Activated CD4-positive, alpha-beta T cell treated with anti-CD3 and anti-CD28 coated beads, Interleukin-2, amount 10 ng/mL, durations not matched to agents 7 days and 5 days (primary cell): ENCODE measurements at regions not wholly inside any gene's neighbourhood (a gene's known extent, or its start where the extent isn't known, plus 50 kb on each side); places are given as distances from the start of the nearest gene placed in this dataset.

Source experiments
- CTCF ChIA-PET: fragments of 350-600 bp; sonication (Branson Sonifier 250); formaldehyde crosslinking; loops from one replicate; lab custom pipeline; 2021; ENCODE audit warnings: antibody characterized with exemption; lab: Charles Lee
- POLR2A ChIA-PET: fragments of 350-600 bp; sonication (Branson Sonifier 250); formaldehyde crosslinking; loops from one replicate; lab custom pipeline; 2021; ENCODE audit warnings: antibody characterized with exemption; lab: Charles Lee
- DNase-seq: peaks from one replicate; pipeline ENCODE4 v3.0.0-alpha.2; 2020
- H3K27ac Mint-ChIP-seq: one replicate; pipeline ENCODE4 v1.8.0; 2021; ENCODE audit warnings: mild to moderate bottlenecking, moderate library complexity, mixed read lengths
- H3K27me3 Mint-ChIP-seq: one replicate; pipeline ENCODE4 v1.8.0; 2021; ENCODE audit warnings: mixed read lengths
- H3K36me3 Mint-ChIP-seq: one replicate; pipeline ENCODE4 v1.8.0; 2021; ENCODE audit warnings: low read depth, mixed read lengths
- H3K4me1 Mint-ChIP-seq: one replicate; pipeline ENCODE4 v1.8.0; 2021; ENCODE audit warnings: mixed read lengths
- H3K4me3 Mint-ChIP-seq: one replicate; pipeline ENCODE4 v1.8.0; 2021; ENCODE audit warnings: mild to moderate bottlenecking, moderate library complexity, mixed read lengths
- H3K9me3 Mint-ChIP-seq: one replicate; pipeline ENCODE4 v1.8.0; 2021; ENCODE audit warnings: mixed read lengths

GRCh38 chr2:56912490-56912889 lies 728.7 kb downstream of the CCDC85A start:
- Mint-ChIP-seq H3K4me1 (no peaks in the 10 kb centered on the region), H3K27ac (no peak overlapping the region), H3K4me3 (no peak overlapping the region), H3K27me3 (no peaks in the 10 kb centered on the region), H3K9me3 (peaks cover 17% of the 10 kb centered on the region), H3K36me3 (no peaks in the 10 kb centered on the region)
- DNase-seq, result no peak
- CTCF ChIA-PET, result no interaction called here
- POLR2A ChIA-PET, result no interaction called here

GRCh38 chr2:56918790-56919189 lies 735.0 kb downstream of the CCDC85A start:
- Mint-ChIP-seq H3K27ac (no peak overlapping the region), H3K4me1 (no peaks in the 10 kb centered on the region), H3K27me3 (no peaks in the 10 kb centered on the region), H3K9me3 (peaks cover 18% of the 10 kb centered on the region), H3K36me3 (no peaks in the 10 kb centered on the region), H3K4me3 (no peak overlapping the region)
- ChIA-PET POLR2A (no interaction called here), CTCF (no interaction called here)
- DNase-seq, result no peak

GRCh38 chr2:56933976-56934375 lies 750.2 kb downstream of the CCDC85A start:
- Mint-ChIP-seq H3K9me3 (peaks cover 2% of the 10 kb centered on the region), H3K27me3 (no peaks in the 10 kb centered on the region), H3K4me3 (no peak overlapping the region), H3K36me3 (no peaks in the 10 kb centered on the region), H3K27ac (no peak overlapping the region), H3K4me1 (no peaks in the 10 kb centered on the region)
- DNase-seq, result no peak
- ChIA-PET CTCF (no interaction called here), POLR2A (no interaction called here)

GRCh38 chr2:56934866-56935265 lies 751.1 kb downstream of the CCDC85A start:
- no peak for DNase-seq
- H3K36me3 Mint-ChIP-seq, result no peaks in the 10 kb centered on the region
- H3K4me3 Mint-ChIP-seq, result no peak overlapping the region
- H3K4me1 Mint-ChIP-seq, result no peaks in the 10 kb centered on the region
- ChIA-PET POLR2A (no interaction called here), CTCF (no interaction called here)
- H3K27me3 Mint-ChIP-seq, result no peaks in the 10 kb centered on the region
- H3K27ac Mint-ChIP-seq, result no peak overlapping the region
- peaks cover 2% of the 10 kb centered on the region for H3K9me3 Mint-ChIP-seq

- Mint-ChIP-seq H3K36me3 (no peaks in the 10 kb centered on the region), H3K4me3 (no peak overlapping the region), H3K27me3 (no peaks in the 10 kb centered on the region), H3K4me1 (no peaks in the 10 kb centered on the region), H3K9me3 (peaks cover 5% of the 10 kb centered on the region), H3K27ac (no peak overlapping the region)
- POLR2A ChIA-PET, result no interaction called here
- DNase-seq, result no peak
- CTCF ChIA-PET, result no interaction called here
Measured at GRCh38 chr2:56940054-56940453, 756.3 kb downstream of the CCDC85A start.

GRCh38 chr2:56952871-56953270 lies 769.1 kb downstream of the CCDC85A start:
- DNase-seq, result no peak
- Mint-ChIP-seq H3K36me3 (no peaks in the 10 kb centered on the region), H3K9me3 (peaks cover 12% of the 10 kb centered on the region), H3K27ac (no peak overlapping the region), H3K27me3 (no peaks in the 10 kb centered on the region), H3K4me3 (no peak overlapping the region), H3K4me1 (no peaks in the 10 kb centered on the region)
- ChIA-PET POLR2A (no interaction called here), CTCF (no interaction called here)

GRCh38 chr2:56960581-56960980 lies 776.8 kb downstream of the CCDC85A start:
- no peaks in the 10 kb centered on the region for H3K36me3 Mint-ChIP-seq
- no peak overlapping the region for H3K27ac Mint-ChIP-seq
- DNase-seq, result no peak
- H3K27me3 Mint-ChIP-seq, result no peaks in the 10 kb centered on the region
- POLR2A ChIA-PET, result no interaction called here
- CTCF ChIA-PET, result no interaction called here
- peaks cover 8% of the 10 kb centered on the region for H3K9me3 Mint-ChIP-seq
- H3K4me1 Mint-ChIP-seq, result no peaks in the 10 kb centered on the region
- H3K4me3 Mint-ChIP-seq, result no peak overlapping the region

GRCh38 chr2:56962673-56963072 lies 778.9 kb downstream of the CCDC85A start:
- H3K27me3 Mint-ChIP-seq, result no peaks in the 10 kb centered on the region
- no peak overlapping the region for H3K4me3 Mint-ChIP-seq
- no peaks in the 10 kb centered on the region for H3K36me3 Mint-ChIP-seq
- CTCF ChIA-PET, result no interaction called here
- DNase-seq, result no peak
- POLR2A ChIA-PET, result no interaction called here
- peaks cover 5% of the 10 kb centered on the region for H3K9me3 Mint-ChIP-seq
- H3K4me1 Mint-ChIP-seq, result no peaks in the 10 kb centered on the region
- H3K27ac Mint-ChIP-seq, result no peak overlapping the region

GRCh38 chr2:56969513-56969912 lies 785.7 kb downstream of the CCDC85A start:
- Mint-ChIP-seq H3K9me3 (peaks cover 7% of the 10 kb centered on the region), H3K27ac (no peak overlapping the region), H3K36me3 (no peaks in the 10 kb centered on the region), H3K27me3 (no peaks in the 10 kb centered on the region), H3K4me1 (no peaks in the 10 kb centered on the region), H3K4me3 (no peak overlapping the region)
- no peak for DNase-seq
- ChIA-PET POLR2A (no interaction called here), CTCF (no interaction called here)

- no peak overlapping the region for H3K4me3 Mint-ChIP-seq
- ChIA-PET CTCF (no interaction called here), POLR2A (no interaction called here)
- no peak for DNase-seq
- H3K4me1 Mint-ChIP-seq, result no peaks in the 10 kb centered on the region
- H3K36me3 Mint-ChIP-seq, result no peaks in the 10 kb centered on the region
- no peaks in the 10 kb centered on the region for H3K27me3 Mint-ChIP-seq
- peaks cover 7% of the 10 kb centered on the region for H3K9me3 Mint-ChIP-seq
- no peak overlapping the region for H3K27ac Mint-ChIP-seq
Measured at GRCh38 chr2:56971383-56971974, 787.7 kb downstream of the CCDC85A start.

GRCh38 chr2:56981554-56981953 lies 797.8 kb downstream of the CCDC85A start:
- H3K27me3 Mint-ChIP-seq, result no peaks in the 10 kb centered on the region
- CTCF ChIA-PET, result no interaction called here
- no peak overlapping the region for H3K4me3 Mint-ChIP-seq
- no peak for DNase-seq
- no peaks in the 10 kb centered on the region for H3K36me3 Mint-ChIP-seq
- POLR2A ChIA-PET, result no interaction called here
- peaks cover 19% of the 10 kb centered on the region for H3K9me3 Mint-ChIP-seq
- H3K27ac Mint-ChIP-seq, result no peak overlapping the region
- H3K4me1 Mint-ChIP-seq, result no peaks in the 10 kb centered on the region

GRCh38 chr2:56985609-56986008 lies 801.8 kb downstream of the CCDC85A start:
- H3K36me3 Mint-ChIP-seq, result no peaks in the 10 kb centered on the region

GRCh38 chr2:57022496-57022895 lies 838.7 kb downstream of the CCDC85A start:
- Mint-ChIP-seq H3K36me3 (no peaks in the 10 kb centered on the region), H3K4me3 (no peak overlapping the region), H3K27me3 (no peaks in the 10 kb centered on the region), H3K9me3 (peaks cover 19% of the 10 kb centered on the region), H3K4me1 (no peaks in the 10 kb centered on the region), H3K27ac (no peak overlapping the region)
- ChIA-PET CTCF (no interaction called here), POLR2A (no interaction called here)
- DNase-seq, result no peak

More at GRCh38 chr2:56985609-56986008, 801.8 kb downstream of the CCDC85A start:
- ChIA-PET POLR2A (no interaction called here), CTCF (no interaction called here)
- Mint-ChIP-seq H3K4me1 (no peaks in the 10 kb centered on the region), H3K27me3 (no peaks in the 10 kb centered on the region), H3K4me3 (no peak overlapping the region), H3K9me3 (peaks cover 16% of the 10 kb centered on the region), H3K27ac (no peak overlapping the region)
- no peak for DNase-seq

GRCh38 chr2:57044931-57045635 lies 861.3 kb downstream of the CCDC85A start:
- Mint-ChIP-seq H3K27ac (no peak overlapping the region), H3K4me1 (no peaks in the 10 kb centered on the region), H3K4me3 (no peak overlapping the region), H3K36me3 (no peaks in the 10 kb centered on the region), H3K27me3 (no peaks in the 10 kb centered on the region), H3K9me3 (peaks cover 7% of the 10 kb centered on the region)
- DNase-seq, result no peak
- POLR2A ChIA-PET, result no interaction called here
- CTCF ChIA-PET, result no interaction called here
